ENCODE measurements at regions not wholly inside any gene's neighbourhood (a gene's known extent, or its start where the extent isn't known, plus 50 kb on each side); places are given as distances from the start of the nearest gene placed in this dataset.

GRCh38 chr12:5364036-5364770 is 67.7 kb upstream of the NTF3 start:
- DNase-seq (ENCODE audit: low read depth), result no peak
- Histone ChIP-seq H3K36me3 (ENCODE audit: control insufficient read depth, insufficient read depth, low read length, severe bottlenecking) (no peaks in the 10 kb centered on the region), H3K9ac (ENCODE audit: low read length) (no peak overlapping the region), H3K4me3 (ENCODE audit: low read length) (no peak overlapping the region), H3K4me1 (ENCODE audit: control insufficient read depth, insufficient read depth, low read length) (no peaks in the 10 kb centered on the region), H3K9me3 (ENCODE audit: control insufficient read depth, low read length) (peaks cover under 1% of the 10 kb centered on the region), H3K27me3 (replicated peaks; ENCODE audit: control insufficient read depth, insufficient read depth, low read length) (peaks cover 18% of the 10 kb centered on the region)

GRCh38 chr12:5369298-5369697 is 62.6 kb upstream of the NTF3 start:
- DNase-seq (ENCODE audit: low read depth), result no peak
- no peaks in the 10 kb centered on the region for H3K9me3 ChIP-seq (ENCODE audit: control insufficient read depth, low read length)
- no peaks in the 10 kb centered on the region for H3K4me1 ChIP-seq (ENCODE audit: control insufficient read depth, insufficient read depth, low read length)
- H3K36me3 ChIP-seq (ENCODE audit: control insufficient read depth, insufficient read depth, low read length, severe bottlenecking), result no peaks in the 10 kb centered on the region
- peaks cover 30% of the 10 kb centered on the region for H3K27me3 ChIP-seq (replicated peaks; ENCODE audit: control insufficient read depth, insufficient read depth, low read length)
- H3K4me3 ChIP-seq (ENCODE audit: low read length), result no peak overlapping the region
- H3K9ac ChIP-seq (ENCODE audit: low read length), result no peak overlapping the region

GRCh38 chr12:5371631-5372030 is 60.3 kb upstream of the NTF3 start:
- Histone ChIP-seq H3K9ac (ENCODE audit: low read length) (no peak overlapping the region), H3K9me3 (ENCODE audit: control insufficient read depth, low read length) (no peaks in the 10 kb centered on the region), H3K4me3 (ENCODE audit: low read length) (no peak overlapping the region), H3K36me3 (ENCODE audit: control insufficient read depth, insufficient read depth, low read length, severe bottlenecking) (no peaks in the 10 kb centered on the region), H3K27me3 (replicated peaks; ENCODE audit: control insufficient read depth, insufficient read depth, low read length) (peaks cover 23% of the 10 kb centered on the region), H3K4me1 (ENCODE audit: control insufficient read depth, insufficient read depth, low read length) (no peaks in the 10 kb centered on the region)
- no peak for DNase-seq (ENCODE audit: low read depth)

- H3K4me3 ChIP-seq (ENCODE audit: low read length), result no peak overlapping the region
- H3K9me3 ChIP-seq (ENCODE audit: control insufficient read depth, low read length), result no peaks in the 10 kb centered on the region
- no peaks in the 10 kb centered on the region for H3K36me3 ChIP-seq (ENCODE audit: control insufficient read depth, insufficient read depth, low read length, severe bottlenecking)
- no peak for DNase-seq (ENCODE audit: low read depth)
- peaks cover 16% of the 10 kb centered on the region for H3K27me3 ChIP-seq (replicated peaks; ENCODE audit: control insufficient read depth, insufficient read depth, low read length)
- H3K4me1 ChIP-seq (ENCODE audit: control insufficient read depth, insufficient read depth, low read length), result no peaks in the 10 kb centered on the region
- no peak overlapping the region for H3K9ac ChIP-seq (ENCODE audit: low read length)
These were observed 57.2 kb upstream of the NTF3 start for GRCh38 chr12:5374713-5375112.

- Histone ChIP-seq H3K4me3 (ENCODE audit: low read length) (no peak overlapping the region), H3K36me3 (ENCODE audit: control insufficient read depth, insufficient read depth, low read length, severe bottlenecking) (no peaks in the 10 kb centered on the region), H3K4me1 (ENCODE audit: control insufficient read depth, insufficient read depth, low read length) (no peaks in the 10 kb centered on the region), H3K27me3 (replicated peaks; ENCODE audit: control insufficient read depth, insufficient read depth, low read length) (peaks cover 7% of the 10 kb centered on the region), H3K9ac (ENCODE audit: low read length) (no peak overlapping the region), H3K9me3 (ENCODE audit: control insufficient read depth, low read length) (no peaks in the 10 kb centered on the region)
- no peak for DNase-seq (ENCODE audit: low read depth)
These were observed 56.2 kb upstream of the NTF3 start for GRCh38 chr12:5375547-5376295.

- Histone ChIP-seq H3K4me3 (ENCODE audit: low read length) (no peak overlapping the region), H3K9me3 (ENCODE audit: control insufficient read depth, low read length) (no peaks in the 10 kb centered on the region), H3K36me3 (ENCODE audit: control insufficient read depth, insufficient read depth, low read length, severe bottlenecking) (no peaks in the 10 kb centered on the region), H3K27me3 (replicated peaks; ENCODE audit: control insufficient read depth, insufficient read depth, low read length) (peaks cover 7% of the 10 kb centered on the region), H3K9ac (ENCODE audit: low read length) (no peak overlapping the region), H3K4me1 (ENCODE audit: control insufficient read depth, insufficient read depth, low read length) (no peaks in the 10 kb centered on the region)
- no peak for DNase-seq (ENCODE audit: low read depth)
These were observed 55.2 kb upstream of the NTF3 start for GRCh38 chr12:5376591-5377207.

GRCh38 chr12:5377997-5378592 is 53.8 kb upstream of the NTF3 start:
- H3K4me1 ChIP-seq (ENCODE audit: control insufficient read depth, insufficient read depth, low read length), result no peaks in the 10 kb centered on the region
- no peak for DNase-seq (ENCODE audit: low read depth)
- H3K4me3 ChIP-seq (ENCODE audit: low read length), result no peak overlapping the region
- H3K27me3 ChIP-seq (replicated peaks; ENCODE audit: control insufficient read depth, insufficient read depth, low read length), result peaks cover 7% of the 10 kb centered on the region
- H3K9me3 ChIP-seq (ENCODE audit: control insufficient read depth, low read length), result no peaks in the 10 kb centered on the region
- no peaks in the 10 kb centered on the region for H3K36me3 ChIP-seq (ENCODE audit: control insufficient read depth, insufficient read depth, low read length, severe bottlenecking)
- H3K9ac ChIP-seq (ENCODE audit: low read length), result no peak overlapping the region

GRCh38 chr12:5379749-5380496 is 52.0 kb upstream of the NTF3 start:
- no peaks in the 10 kb centered on the region for H3K4me1 ChIP-seq (ENCODE audit: control insufficient read depth, insufficient read depth, low read length)
- DNase-seq (ENCODE audit: low read depth), result no peak
- H3K27me3 ChIP-seq (replicated peaks; ENCODE audit: control insufficient read depth, insufficient read depth, low read length), result peaks cover 7% of the 10 kb centered on the region
- H3K9me3 ChIP-seq (ENCODE audit: control insufficient read depth, low read length), result no peaks in the 10 kb centered on the region
- no peaks in the 10 kb centered on the region for H3K36me3 ChIP-seq (ENCODE audit: control insufficient read depth, insufficient read depth, low read length, severe bottlenecking)
- no peak overlapping the region for H3K9ac ChIP-seq (ENCODE audit: low read length)
- H3K4me3 ChIP-seq (ENCODE audit: low read length), result no peak overlapping the region
